GM12864 (cell line): ENCODE measurements at regions not wholly inside any gene's neighbourhood (a gene's known extent, or its start where the extent isn't known, plus 50 kb on each side); places are given as distances from the start of the nearest gene placed in this dataset.

Experiments
- DNase-seq: peaks from one replicate; pipeline ENCODE4 v3.0.0-alpha.2; 2011; ENCODE audit warnings: low read depth
- H3K4me3 ChIP-seq: 2 replicates; pipeline ENCODE4 v1.5.1; 2011; ENCODE audit warnings: mild to moderate bottlenecking, low read depth, low read length, control low read depth
- TF ChIP-seq, protein P1 (sequence below): IDR thresholded peaks from 2 replicates; pipeline ENCODE4 v1.5.1; 2011; ENCODE audit warnings: low read depth, mild to moderate bottlenecking, moderate library complexity, low read length, control low read depth, inconsistent platforms; ENCODE audit errors: missing control alignments

DNA sequence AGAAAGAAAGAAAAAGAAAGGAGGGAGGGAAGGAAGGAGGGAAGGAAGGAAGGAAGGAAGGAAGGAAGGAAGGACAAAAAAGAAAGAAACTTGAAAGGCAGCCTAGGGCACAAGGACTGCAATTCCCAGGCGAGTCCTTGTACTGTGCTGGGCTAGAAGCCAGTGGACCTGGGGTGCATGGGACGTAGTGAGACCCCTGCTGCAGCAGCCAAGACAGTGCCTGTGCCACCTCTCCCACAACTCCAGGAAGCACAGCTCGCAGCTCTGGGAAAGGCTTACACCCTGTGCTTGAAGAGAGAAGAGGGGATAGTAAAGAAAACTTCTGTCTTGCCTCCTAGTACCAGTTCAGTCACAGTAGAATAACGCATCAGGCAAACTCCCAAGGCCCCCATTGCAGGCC, 227.9 kb upstream of the CDH7 start:
- DNase-seq, result no peak
- TF ChIP-seq, protein P1, sequence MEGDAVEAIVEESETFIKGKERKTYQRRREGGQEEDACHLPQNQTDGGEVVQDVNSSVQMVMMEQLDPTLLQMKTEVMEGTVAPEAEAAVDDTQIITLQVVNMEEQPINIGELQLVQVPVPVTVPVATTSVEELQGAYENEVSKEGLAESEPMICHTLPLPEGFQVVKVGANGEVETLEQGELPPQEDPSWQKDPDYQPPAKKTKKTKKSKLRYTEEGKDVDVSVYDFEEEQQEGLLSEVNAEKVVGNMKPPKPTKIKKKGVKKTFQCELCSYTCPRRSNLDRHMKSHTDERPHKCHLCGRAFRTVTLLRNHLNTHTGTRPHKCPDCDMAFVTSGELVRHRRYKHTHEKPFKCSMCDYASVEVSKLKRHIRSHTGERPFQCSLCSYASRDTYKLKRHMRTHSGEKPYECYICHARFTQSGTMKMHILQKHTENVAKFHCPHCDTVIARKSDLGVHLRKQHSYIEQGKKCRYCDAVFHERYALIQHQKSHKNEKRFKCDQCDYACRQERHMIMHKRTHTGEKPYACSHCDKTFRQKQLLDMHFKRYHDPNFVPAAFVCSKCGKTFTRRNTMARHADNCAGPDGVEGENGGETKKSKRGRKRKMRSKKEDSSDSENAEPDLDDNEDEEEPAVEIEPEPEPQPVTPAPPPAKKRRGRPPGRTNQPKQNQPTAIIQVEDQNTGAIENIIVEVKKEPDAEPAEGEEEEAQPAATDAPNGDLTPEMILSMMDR, result no peak
- H3K4me3 ChIP-seq, result no peak overlapping the region

DNA sequence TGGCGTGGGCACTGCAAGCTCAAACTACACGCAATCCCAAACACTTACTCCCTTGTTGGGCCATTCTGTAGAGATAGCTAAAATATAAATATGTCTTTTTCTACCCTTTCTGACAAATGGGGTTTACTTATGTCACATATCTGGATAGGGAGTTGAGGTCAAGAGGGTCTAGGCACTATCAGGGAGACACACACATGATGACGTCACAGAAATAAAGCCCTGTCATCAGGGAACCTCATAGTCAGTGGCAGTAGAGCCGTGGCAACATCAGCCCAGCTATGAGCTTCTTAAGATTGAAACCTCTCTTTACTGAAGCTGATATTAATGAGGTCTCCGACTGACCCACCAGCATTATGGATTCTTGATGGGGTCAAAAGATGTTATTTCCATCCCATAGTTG, 234.6 kb upstream of the CDH7 start:
- TF ChIP-seq, protein P1, result no peak
- H3K4me3 ChIP-seq, result no peak overlapping the region
- DNase-seq, result no peak

DNA sequence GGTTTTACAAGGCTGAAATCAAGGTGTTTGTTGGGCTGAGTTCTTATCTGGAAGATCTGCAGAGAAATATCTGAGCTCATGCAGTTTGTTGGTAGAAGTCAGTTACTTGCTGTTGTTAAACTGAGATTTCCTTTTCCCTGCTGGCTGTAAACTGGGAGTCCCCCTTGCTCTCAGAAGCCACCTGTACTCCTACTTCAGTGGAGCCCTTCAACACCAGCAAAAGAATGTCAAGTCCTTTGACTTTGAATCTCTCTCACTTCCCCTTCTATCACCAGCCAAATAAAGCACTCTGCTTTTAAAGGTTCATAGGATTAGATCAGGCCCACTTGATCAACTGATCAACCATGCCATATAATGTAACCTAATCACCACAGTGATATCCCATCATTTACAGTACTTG, 252.2 kb upstream of the CDH7 start:
- no peak for DNase-seq
- H3K4me3 ChIP-seq, result no peak overlapping the region
- TF ChIP-seq, protein P1, result no peak

DNA sequence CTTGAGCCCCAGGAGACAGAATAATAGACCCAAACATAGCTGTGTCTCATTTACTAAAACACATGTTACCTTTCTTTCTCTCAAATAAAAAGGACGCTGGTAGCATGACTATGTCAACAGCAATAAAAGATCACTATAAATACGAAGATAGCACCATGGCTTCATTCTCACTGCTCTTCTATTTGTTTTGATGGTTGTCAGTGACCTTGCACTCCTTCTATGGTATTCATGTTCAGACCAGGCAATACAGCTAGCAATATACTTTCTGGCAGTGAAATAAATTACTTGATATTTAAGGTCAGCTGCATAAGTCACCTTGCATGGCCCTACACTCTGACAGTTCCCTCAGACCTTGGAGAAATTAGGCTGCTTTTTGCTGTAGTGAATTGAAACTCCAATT, 263.2 kb upstream of the CDH7 start:
- TF ChIP-seq, protein P1, result no peak
- DNase-seq, result no peak

DNA sequence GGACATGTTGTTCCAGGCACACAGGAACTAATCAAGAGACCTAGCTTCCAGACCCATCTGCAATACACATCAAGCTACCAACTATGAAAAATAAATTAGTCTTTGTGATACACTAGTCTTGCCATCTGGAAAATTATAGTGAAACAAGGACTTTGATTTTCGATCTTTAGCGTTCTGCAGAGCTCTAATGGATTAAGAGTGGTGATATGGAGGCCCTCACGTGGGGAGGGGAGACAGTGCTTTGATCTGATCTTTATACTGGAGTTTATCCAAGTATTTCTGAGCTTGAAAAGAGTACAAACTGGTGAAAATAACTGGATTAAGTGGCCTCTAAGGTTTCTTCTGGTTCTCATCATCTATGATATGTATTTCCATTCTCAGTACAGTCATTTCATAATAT, 273.4 kb upstream of the CDH7 start:
- TF ChIP-seq, protein P1, result no peak
- no peak overlapping the region for H3K4me3 ChIP-seq
- DNase-seq, result no peak

More for the DNA sequence above, 263.2 kb upstream of the CDH7 start:
- no peak overlapping the region for H3K4me3 ChIP-seq

DNA sequence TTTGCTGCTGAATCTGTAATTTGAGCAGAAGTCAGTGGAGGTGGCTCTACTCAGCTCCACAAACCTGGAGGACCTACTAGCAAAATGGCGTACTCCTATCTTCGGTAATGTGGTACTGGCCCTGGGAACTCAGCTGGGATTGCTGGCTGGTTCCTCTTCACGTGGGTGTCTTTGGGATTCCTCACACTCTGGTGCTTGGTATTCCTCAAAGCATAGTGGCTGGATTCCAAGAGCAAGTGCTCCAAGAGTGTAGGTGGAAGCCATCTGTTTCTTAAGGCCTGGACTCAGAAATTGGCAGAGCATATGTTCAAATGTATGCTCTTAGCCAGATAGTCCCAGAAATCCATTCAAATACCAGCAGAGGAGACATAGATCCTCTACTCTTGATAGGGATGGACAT, 281.9 kb upstream of the CDH7 start:
- no peak for DNase-seq
- H3K4me3 ChIP-seq, result no peak overlapping the region
- TF ChIP-seq, protein P1, result no peak

DNA sequence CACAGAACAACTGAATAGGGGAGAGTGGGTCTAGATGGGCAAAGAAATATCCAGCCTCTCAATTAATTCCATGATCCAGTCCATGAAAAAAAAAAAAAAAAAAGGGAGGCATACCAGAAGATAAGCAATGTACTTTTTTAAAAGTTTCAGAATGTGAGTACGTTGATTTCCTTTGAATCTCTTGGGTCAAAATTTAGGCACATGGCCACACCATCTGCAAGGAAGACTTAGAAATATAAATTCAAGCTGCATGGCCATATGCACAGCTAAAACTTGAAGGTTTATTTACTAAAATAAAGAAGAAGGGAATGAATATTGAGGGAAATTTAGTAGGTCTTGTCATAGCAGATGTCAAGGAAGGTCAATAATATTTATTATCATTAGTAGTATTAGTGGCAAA, 286.5 kb upstream of the CDH7 start:
- DNase-seq, result no peak
- TF ChIP-seq, protein P1, result no peak
- no peak overlapping the region for H3K4me3 ChIP-seq
